Transverse colon (tissue), 4 donors: ENCODE measurements at regions not wholly inside any gene's neighbourhood (a gene's known extent, or its start where the extent isn't known, plus 50 kb on each side); places are given as distances from the start of the nearest gene placed in this dataset.

Experiments
- DNase-seq: peaks from one replicate; pipeline ENCODE4 v3.0.0-alpha.2; 2019
- H3K27ac ChIP-seq, 4 donors: fragments of 200-600 bp; sonication (generic); 2 replicates each; pipeline ENCODE4 v1.5.1; 2016 to 2018; ENCODE audit warnings: inconsistent platforms in 4 of 4
- H3K27me3 ChIP-seq: fragments of 200-600 bp; sonication (generic); 2 replicates; pipeline ENCODE4 v1.5.1; 2017; ENCODE audit warnings: inconsistent platforms
- H3K36me3 ChIP-seq, 4 donors: fragments of 200-600 bp; sonication (generic); 2 replicates each; pipeline ENCODE4 v1.5.1; 2017 to 2019; ENCODE audit warnings: inconsistent platforms in 4 of 4
- H3K4me1 ChIP-seq, 4 donors: fragments of 200-600 bp; sonication (generic); 2 replicates each; pipeline ENCODE4 v1.5.1; 2017 to 2020; ENCODE audit warnings: inconsistent platforms in 4 of 4
- H3K4me3 ChIP-seq, 4 donors: fragments of 200-600 bp; sonication (generic); 1 replicate in 1 of 4; 2 replicates in 3 of 4; pipeline versions ENCODE4 v1.5.1 to v1.6.1; 2017 to 2019; ENCODE audit warnings: inconsistent platforms in 4 of 4
- H3K9me3 ChIP-seq, 2 donors: fragments of 200-600 bp; sonication (generic); 2 replicates each; pipeline ENCODE4 v1.5.1; 2017 to 2019; ENCODE audit warnings: inconsistent platforms in 2 of 2
- CTCF ChIP-seq, 5 experiments: fragments of 200-600 bp in 3 of 5; fragments of 450-650 bp in 2 of 5; sonication (generic) in 3 of 5; IDR thresholded peaks; 1 replicate in 2 of 5; 2 replicates in 3 of 5; pipeline ENCODE4 v1.5.1; 2016 to 2017; ENCODE audit warnings: antibody characterized with exemption in 5 of 5, inconsistent platforms in 3 of 5, mild to moderate bottlenecking in 2 of 5, moderate library complexity in 1 of 5
- EP300 ChIP-seq: sonication (generic); formaldehyde crosslinking; IDR thresholded peaks from one replicate; pipeline ENCODE4 v1.6.1; 2017; ENCODE audit warnings: antibody characterized with exemption, low read depth
- POLR2A ChIP-seq: fragments of 450-650 bp; IDR thresholded peaks from one replicate; pipeline ENCODE4 v1.6.1; 2016; ENCODE audit warnings: antibody characterized with exemption, mild to moderate bottlenecking, moderate library complexity
- POLR2AphosphoS5 ChIP-seq, 3 donors: sonication (generic); formaldehyde crosslinking; IDR thresholded peaks; one replicate each; pipeline ENCODE4 v1.6.1; 2016; ENCODE audit warnings: antibody characterized with exemption in 3 of 3
- WGBS, 2 donors: methylation state at CpG; one replicate each; pipeline ENCODE4 v1.1.5; 2018; ENCODE audit warnings: low coverage in 1 of 2; 5-methylcytosine and 5-hydroxymethylcytosine counted together
- in situ Hi-C, 4 donors: fragments of 200-750 bp; cut with MboI; loops; one replicate each; pipeline versions ENCODE4 v1.15.0 to v1.15.1; 2017; ENCODE audit warnings: low sequenced_read_pairs in 3 of 4, low pct_ligation_motif_present in 1 of 4, low pct_unique_long_range_greater_than_20kb in 1 of 4
- intact Hi-C: fragments of 100-400 bp; cut with DNase I; formaldehyde crosslinking; loops from one replicate; pipeline ENCODE4 v1.15.1; 2023; ENCODE audit warnings: low total_unique reads

DNA sequence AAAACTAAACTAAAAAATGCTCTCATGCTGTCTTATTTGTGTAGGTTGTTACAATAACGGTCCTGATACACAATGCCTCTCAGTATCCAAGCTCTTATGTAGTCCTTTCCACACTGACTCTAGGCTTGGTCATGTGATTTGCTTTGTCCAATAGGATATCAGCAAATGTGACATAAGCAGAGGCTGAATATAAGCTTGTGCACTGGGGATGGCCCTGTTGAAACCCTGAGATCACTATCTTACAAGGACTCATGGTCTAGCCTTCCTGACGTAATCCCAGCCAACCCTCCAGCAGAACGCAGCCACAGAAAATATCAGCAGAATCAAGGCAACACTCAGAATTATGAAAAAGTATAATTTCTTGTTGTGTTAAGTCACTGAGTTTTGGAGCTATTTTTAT, 145.1 kb upstream of the CCN2 start:
- Histone ChIP-seq H3K4me1 (peaks cover 0 to 10% (median 2%) of the 10 kb centered on the region in 4 donors), H3K27ac (no peak overlapping the region), H3K9me3 (no peaks in the 10 kb centered on the region), H3K4me3 (no peak overlapping the region), H3K27me3 (no peaks in the 10 kb centered on the region), H3K36me3 (no peaks in the 10 kb centered on the region)
- in situ Hi-C loops: no loop called here
- intact Hi-C loops: no loop called here
- no peak for DNase-seq
- TF ChIP-seq CTCF (IDR thresholded peaks at IDR 0.05) (no peak), EP300 (no peak), POLR2AphosphoS5 (IDR thresholded peaks at IDR 0.05) (no peak), POLR2A (no peak)
- 86 to 88% methylated on average over 3 of the region's 3 CpGs for WGBS, 2 donors

GRCh38 chr6:132089173-132089572, 138.0 kb upstream of the CCN2 start:
- Histone ChIP-seq H3K9me3 (no peaks in the 10 kb centered on the region), H3K36me3 (no peaks in the 10 kb centered on the region), H3K4me1 (peaks cover 0 to 3% (median 0%) of the 10 kb centered on the region in 4 donors), H3K27ac (no peak overlapping the region), H3K4me3 (no peak overlapping the region), H3K27me3 (no peaks in the 10 kb centered on the region)
- 78 to 90% methylated on average over 2 of the region's 2 CpGs for WGBS, 2 donors
- intact Hi-C loops (no loop called here), in situ Hi-C loops (no loop called here)
- TF ChIP-seq POLR2A: no peak
- DNase-seq: no peak

DNA sequence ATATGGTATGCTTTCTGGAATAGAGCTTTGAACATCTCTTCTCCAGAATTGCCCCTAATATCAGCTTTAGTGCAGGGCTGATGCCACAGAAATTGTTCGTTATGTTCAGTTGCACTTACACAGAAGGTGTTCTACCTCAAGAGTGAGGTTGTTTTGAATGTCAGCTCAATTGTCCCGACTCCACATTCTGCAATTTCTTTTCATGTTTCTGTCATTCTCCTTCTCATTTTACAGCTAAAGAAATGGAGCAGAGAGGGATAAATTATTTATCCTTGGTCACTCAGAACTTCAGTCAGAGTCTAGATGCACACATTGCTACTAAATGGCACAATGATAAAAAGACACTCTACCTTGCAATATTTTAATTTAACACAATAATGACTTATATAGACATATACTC, 137.0 kb upstream of the CCN2 start:
- Histone ChIP-seq H3K27ac (no peak overlapping the region), H3K4me1 (peaks cover 0 to 3% (median 0%) of the 10 kb centered on the region in 4 donors), H3K27me3 (no peaks in the 10 kb centered on the region), H3K9me3 (no peaks in the 10 kb centered on the region), H3K36me3 (no peaks in the 10 kb centered on the region), H3K4me3 (no peak overlapping the region)
- no peak for DNase-seq
- in situ Hi-C loops (no loop called here), intact Hi-C loops (no loop called here)
- WGBS, 2 donors: 64 to 69% methylated on average over 1 to 2 of the region's 2 CpGs
- no peak for TF ChIP-seq CTCF (IDR thresholded peaks at IDR 0.05)
- TF ChIP-seq POLR2AphosphoS5 (IDR thresholded peaks at IDR 0.05): no peak
- no peak for TF ChIP-seq POLR2A
- TF ChIP-seq EP300: no peak

GRCh38 chr6:132087391-132087790, 136.2 kb upstream of the CCN2 start:
- H3K27me3 ChIP-seq: no peaks in the 10 kb centered on the region
- no peak for DNase-seq
- 78 to 82% methylated on average over 2 of the region's 2 CpGs for WGBS, 2 donors
- H3K27ac ChIP-seq: no peak overlapping the region
- H3K4me3 ChIP-seq: no peak overlapping the region
- no peaks in the 10 kb centered on the region for H3K9me3 ChIP-seq
- in situ Hi-C loops: no loop called here
- TF ChIP-seq POLR2A (no peak), CTCF (IDR thresholded peaks at IDR 0.05) (no peak), EP300 (no peak), POLR2AphosphoS5 (IDR thresholded peaks at IDR 0.05) (no peak)
- peaks cover 0 to 3% (median 0%) of the 10 kb centered on the region in 4 donors for H3K4me1 ChIP-seq
- H3K36me3 ChIP-seq: no peaks in the 10 kb centered on the region
- intact Hi-C loops: no loop called here

- 61 to 62% methylated on average over 5 of the region's 5 CpGs for WGBS, 2 donors
- H3K4me3 ChIP-seq: no peak overlapping the region
- H3K4me1 ChIP-seq: peaks cover 0 to 3% (median 0%) of the 10 kb centered on the region in 4 donors
- no peak for DNase-seq
- no peak for TF ChIP-seq POLR2AphosphoS5 (IDR thresholded peaks at IDR 0.05)
- TF ChIP-seq EP300: no peak
- no peak for TF ChIP-seq POLR2A
- no peak for TF ChIP-seq CTCF (IDR thresholded peaks at IDR 0.05)
- no peaks in the 10 kb centered on the region for H3K36me3 ChIP-seq
- in situ Hi-C loops (no loop called here), intact Hi-C loops (no loop called here)
- no peaks in the 10 kb centered on the region for H3K9me3 ChIP-seq
- H3K27me3 ChIP-seq: no peaks in the 10 kb centered on the region
- peak overlapping the region; percentile 61 to 76 (median 68) for H3K27ac ChIP-seq
Observed at GRCh38 chr6:132085731-132086130, 134.6 kb upstream of the CCN2 start.
